WTC11 (cell line): ENCODE measurements at regions not wholly inside any gene's neighbourhood (a gene's known extent, or its start where the extent isn't known, plus 50 kb on each side); places are given as distances from the start of the nearest gene placed in this dataset.

ENCODE experiments used
- ATAC-seq: fragments of 200-7000 bp; cut with Tn5 transposase; 2 replicates; pipeline ENCODE4 v1.10.0; 2021; ENCODE audit warnings: mild to moderate bottlenecking, moderate library complexity
- CTCF ChIA-PET: fragments of 300-600 bp; sonication (Branson Sonifier 250); formaldehyde crosslinking; loops from one replicate; lab custom pipeline; 2021; ENCODE audit warnings: antibody characterized with exemption; lab: Charles Lee
- POLR2A ChIA-PET: fragments of 350-600 bp; sonication (Branson Sonifier 250); formaldehyde crosslinking; loops from one replicate; lab custom pipeline; 2021; ENCODE audit warnings: antibody characterized with exemption; lab: Charles Lee
- DNase-seq: peaks from one replicate; pipeline ENCODE4 v3.0.0; 2021; ENCODE audit warnings: low spot score
- H3K27ac Mint-ChIP-seq: 2 replicates; pipeline ENCODE4 v1.8.0; 2021; ENCODE audit warnings: mixed read lengths
- H3K27me3 Mint-ChIP-seq: 2 replicates; pipeline ENCODE4 v1.8.0; 2021; ENCODE audit warnings: low read depth, mild to moderate bottlenecking, moderate library complexity, mixed read lengths
- H3K36me3 Mint-ChIP-seq: 2 replicates; pipeline ENCODE4 v1.8.0; 2021; ENCODE audit warnings: mixed read lengths
- H3K4me1 Mint-ChIP-seq: 2 replicates; pipeline ENCODE4 v1.8.0; 2022; ENCODE audit warnings: mixed read lengths
- H3K4me3 Mint-ChIP-seq: 2 replicates; pipeline ENCODE4 v1.8.0; 2021; ENCODE audit warnings: mild to moderate bottlenecking, moderate library complexity, mixed read lengths
- H3K9me3 Mint-ChIP-seq: 2 replicates; pipeline ENCODE4 v1.8.0; 2021; ENCODE audit warnings: mixed read lengths
- ARID4B ChIP-seq: sonication (generic); formaldehyde crosslinking; IDR thresholded peaks from 2 replicates; pipeline ENCODE4 v1.8.0; 2023; ENCODE audit warnings: missing genetic modification reagents, mild to moderate bottlenecking, borderline replicate concordance
- EMX1 ChIP-seq: fragments of 250-450 bp; sonication (Bioruptor Pico); IDR thresholded peaks from 2 replicates; pipeline ENCODE4 v1.8.0; 2021; ENCODE audit warnings: mild to moderate bottlenecking
- FOXK1 ChIP-seq: sonication (generic); formaldehyde crosslinking; IDR thresholded peaks from 2 replicates; pipeline ENCODE4 v1.8.0; 2022; ENCODE audit warnings: mild to moderate bottlenecking, moderate library complexity, missing genetic modification reagents
- IRF2 ChIP-seq: sonication (generic); formaldehyde crosslinking; IDR thresholded peaks from 2 replicates; pipeline ENCODE4 v1.8.0; 2022; ENCODE audit warnings: low read depth, missing genetic modification reagents, borderline replicate concordance
- JAZF1 ChIP-seq: fragments of 250-450 bp; sonication (Bioruptor Pico); IDR thresholded peaks from 2 replicates; pipeline ENCODE4 v1.9.0; 2021; ENCODE audit warnings: moderate library complexity, mild to moderate bottlenecking, inconsistent platforms
- JUN ChIP-seq: sonication (generic); formaldehyde crosslinking; IDR thresholded peaks from 2 replicates; pipeline ENCODE4 v1.8.0; 2023; ENCODE audit warnings: mild to moderate bottlenecking, missing genetic modification reagents
- NFYB ChIP-seq: sonication (generic); formaldehyde crosslinking; conservative IDR thresholded peaks from 2 replicates; pipeline ENCODE4 v1.8.0; 2022; ENCODE audit warnings: low read depth, missing genetic modification reagents
- NR2C2 ChIP-seq: sonication (generic); formaldehyde crosslinking; IDR thresholded peaks from 2 replicates; pipeline ENCODE4 v1.8.0; 2022; ENCODE audit warnings: mild to moderate bottlenecking, missing genetic modification reagents
- ZBTB43 ChIP-seq: sonication (generic); formaldehyde crosslinking; IDR thresholded peaks from 2 replicates; pipeline ENCODE4 v1.8.1; 2023; ENCODE audit warnings: mild to moderate bottlenecking, missing genetic modification reagents
- ZNF232 ChIP-seq: sonication (generic); formaldehyde crosslinking; IDR thresholded peaks from 2 replicates; pipeline ENCODE4 v1.8.0; 2022; ENCODE audit warnings: mild to moderate bottlenecking, missing genetic modification reagents
- ZNF263 ChIP-seq: sonication (generic); formaldehyde crosslinking; IDR thresholded peaks from 2 replicates; pipeline ENCODE4 v1.8.1; 2022; ENCODE audit warnings: low read depth, mild to moderate bottlenecking, moderate library complexity, missing genetic modification reagents
- ZNF425 ChIP-seq: fragments of 250-450 bp; sonication (Bioruptor Pico); conservative IDR thresholded peaks from 2 replicates; pipeline ENCODE4 v1.9.0; 2021; ENCODE audit warnings: mild to moderate bottlenecking
- TF ChIP-seq, protein P1 (sequence below): sonication (generic); formaldehyde crosslinking; IDR thresholded peaks from 2 replicates; pipeline ENCODE4 v1.8.0; 2022; ENCODE audit warnings: mild to moderate bottlenecking, missing genetic modification reagents
- TF ChIP-seq, protein P2 (sequence below): sonication (generic); formaldehyde crosslinking; IDR thresholded peaks from 2 replicates; pipeline ENCODE4 v1.8.0; 2022; ENCODE audit warnings: mild to moderate bottlenecking, missing genetic modification reagents
- TF ChIP-seq, protein P3 (sequence below): sonication (generic); formaldehyde crosslinking; IDR thresholded peaks from 2 replicates; pipeline ENCODE4 v1.8.1; 2023; ENCODE audit warnings: mild to moderate bottlenecking, missing genetic modification reagents
- TF ChIP-seq, protein P4 (sequence below): fragments of 250-450 bp; sonication (Bioruptor Pico); IDR thresholded peaks from 2 replicates; pipeline ENCODE4 v1.9.0; 2021; ENCODE audit warnings: moderate library complexity, mild to moderate bottlenecking, inconsistent platforms, borderline replicate concordance
- TF ChIP-seq, protein P5 (sequence below): sonication (generic); formaldehyde crosslinking; conservative IDR thresholded peaks from 2 replicates; pipeline ENCODE4 v1.8.1; 2023; ENCODE audit warnings: mild to moderate bottlenecking, low read depth, missing genetic modification reagents, moderate library complexity

DNA sequence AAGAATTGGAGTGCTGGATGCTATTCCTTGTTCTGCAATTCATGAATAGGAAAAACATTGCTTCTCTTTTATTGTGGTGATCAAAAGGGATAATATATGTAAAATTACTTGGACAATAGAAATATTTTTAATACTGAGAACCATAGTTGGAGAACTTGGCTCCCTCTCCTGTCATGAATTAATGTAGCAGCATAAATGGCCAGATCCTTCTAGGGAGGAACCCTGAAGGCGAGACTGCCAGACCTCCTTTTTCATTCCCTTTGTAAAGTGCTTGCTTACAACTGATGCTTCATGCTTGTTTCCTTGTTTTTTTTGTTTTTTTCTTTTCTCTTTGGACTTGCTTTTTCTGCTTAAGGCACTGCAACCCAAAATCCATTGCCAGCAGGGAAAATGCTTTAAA is 233.6 kb downstream of the SH2D4B start (continued):
- TF ChIP-seq, protein P1, sequence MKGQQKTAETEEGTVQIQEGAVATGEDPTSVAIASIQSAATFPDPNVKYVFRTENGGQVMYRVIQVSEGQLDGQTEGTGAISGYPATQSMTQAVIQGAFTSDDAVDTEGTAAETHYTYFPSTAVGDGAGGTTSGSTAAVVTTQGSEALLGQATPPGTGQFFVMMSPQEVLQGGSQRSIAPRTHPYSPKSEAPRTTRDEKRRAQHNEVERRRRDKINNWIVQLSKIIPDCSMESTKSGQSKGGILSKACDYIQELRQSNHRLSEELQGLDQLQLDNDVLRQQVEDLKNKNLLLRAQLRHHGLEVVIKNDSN (CRISPR knock-in tag), result no peak
- TF ChIP-seq, protein P2, sequence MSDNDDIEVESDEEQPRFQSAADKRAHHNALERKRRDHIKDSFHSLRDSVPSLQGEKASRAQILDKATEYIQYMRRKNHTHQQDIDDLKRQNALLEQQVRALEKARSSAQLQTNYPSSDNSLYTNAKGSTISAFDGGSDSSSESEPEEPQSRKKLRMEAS (CRISPR knock-in tag), result no peak
- no peak for TF ChIP-seq ZNF263 (CRISPR knock-in tag)

DNA sequence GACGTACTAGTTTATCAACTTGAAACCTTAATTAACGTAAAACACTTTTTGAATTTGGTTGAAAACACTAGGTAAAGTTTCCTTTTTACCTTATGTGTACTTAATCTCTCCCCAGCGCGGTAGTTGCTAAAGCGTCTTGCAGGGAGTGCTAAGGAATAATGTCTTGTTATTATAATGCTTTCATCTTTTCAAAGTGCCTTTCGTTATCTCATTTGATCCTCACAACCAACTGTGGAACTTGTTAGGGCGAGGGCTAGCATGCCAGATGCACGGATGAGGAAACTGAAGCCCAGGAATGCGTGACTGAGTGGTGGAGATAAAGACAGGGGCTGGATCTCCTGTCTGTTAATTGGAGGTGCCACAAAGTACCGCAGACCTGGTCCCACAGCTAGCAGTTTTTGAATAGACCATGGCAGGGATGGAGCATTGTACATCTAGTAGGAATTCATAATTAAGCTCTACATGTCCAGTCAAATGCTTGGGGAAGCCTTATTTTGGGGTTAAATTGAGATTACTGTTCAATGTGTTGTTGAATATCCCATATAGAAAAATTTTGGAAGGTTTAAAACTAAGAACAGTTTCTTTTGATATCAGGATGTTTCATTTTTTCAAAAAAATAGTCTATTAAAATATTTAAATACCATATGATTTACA is 234.3 kb downstream of the SH2D4B start:
- Mint-ChIP-seq H3K27ac (no peak overlapping the region), H3K36me3 (no peaks in the 10 kb centered on the region), H3K9me3 (no peaks in the 10 kb centered on the region), H3K4me3 (no peak overlapping the region), H3K27me3 (no peaks in the 10 kb centered on the region), H3K4me1 (peaks cover 17% of the 10 kb centered on the region)
- DNase-seq (no peak), ATAC-seq (no peak; the same call in 1 of the 2 replicates)
- ChIA-PET CTCF (no interaction called here), POLR2A (no interaction called here)
- TF ChIP-seq NFYB (CRISPR knock-in tag), result no peak
- TF ChIP-seq ZNF232 (CRISPR knock-in tag), result no peak
- TF ChIP-seq EMX1 (CRISPR knock-in tag), result no peak
- TF ChIP-seq FOXK1 (CRISPR knock-in tag), result no peak
- TF ChIP-seq, protein P3, sequence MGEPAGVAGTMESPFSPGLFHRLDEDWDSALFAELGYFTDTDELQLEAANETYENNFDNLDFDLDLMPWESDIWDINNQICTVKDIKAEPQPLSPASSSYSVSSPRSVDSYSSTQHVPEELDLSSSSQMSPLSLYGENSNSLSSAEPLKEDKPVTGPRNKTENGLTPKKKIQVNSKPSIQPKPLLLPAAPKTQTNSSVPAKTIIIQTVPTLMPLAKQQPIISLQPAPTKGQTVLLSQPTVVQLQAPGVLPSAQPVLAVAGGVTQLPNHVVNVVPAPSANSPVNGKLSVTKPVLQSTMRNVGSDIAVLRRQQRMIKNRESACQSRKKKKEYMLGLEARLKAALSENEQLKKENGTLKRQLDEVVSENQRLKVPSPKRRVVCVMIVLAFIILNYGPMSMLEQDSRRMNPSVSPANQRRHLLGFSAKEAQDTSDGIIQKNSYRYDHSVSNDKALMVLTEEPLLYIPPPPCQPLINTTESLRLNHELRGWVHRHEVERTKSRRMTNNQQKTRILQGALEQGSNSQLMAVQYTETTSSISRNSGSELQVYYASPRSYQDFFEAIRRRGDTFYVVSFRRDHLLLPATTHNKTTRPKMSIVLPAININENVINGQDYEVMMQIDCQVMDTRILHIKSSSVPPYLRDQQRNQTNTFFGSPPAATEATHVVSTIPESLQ (CRISPR knock-in tag), result no peak
- TF ChIP-seq JAZF1 (CRISPR knock-in tag), result no peak
- TF ChIP-seq, all 79 proteins: peak for 0

- Mint-ChIP-seq H3K4me1 (peaks cover 17% of the 10 kb centered on the region), H3K4me3 (no peak overlapping the region), H3K9me3 (no peaks in the 10 kb centered on the region), H3K36me3 (no peaks in the 10 kb centered on the region)
- POLR2A ChIA-PET, result no interaction called here
- CTCF ChIA-PET, result no interaction called here
- DNase-seq (no peak), ATAC-seq (no peak)
- TF ChIP-seq ZBTB43 (CRISPR knock-in tag) (no peak), NR2C2 (no peak), ARID4B (CRISPR knock-in tag) (no peak), IRF2 (CRISPR knock-in tag) (no peak), JUN (CRISPR knock-in tag) (no peak), ZNF425 (CRISPR knock-in tag) (no peak)
- TF ChIP-seq, protein P4, sequence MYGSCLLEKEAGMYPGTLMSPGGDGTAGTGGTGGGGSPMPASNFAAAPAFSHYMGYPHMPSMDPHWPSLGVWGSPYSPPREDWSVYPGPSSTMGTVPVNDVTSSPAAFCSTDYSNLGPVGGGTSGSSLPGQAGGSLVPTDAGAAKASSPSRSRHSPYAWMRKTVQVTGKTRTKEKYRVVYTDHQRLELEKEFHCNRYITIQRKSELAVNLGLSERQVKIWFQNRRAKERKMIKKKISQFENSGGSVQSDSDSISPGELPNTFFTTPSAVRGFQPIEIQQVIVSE, result no peak
- TF ChIP-seq, protein P5, sequence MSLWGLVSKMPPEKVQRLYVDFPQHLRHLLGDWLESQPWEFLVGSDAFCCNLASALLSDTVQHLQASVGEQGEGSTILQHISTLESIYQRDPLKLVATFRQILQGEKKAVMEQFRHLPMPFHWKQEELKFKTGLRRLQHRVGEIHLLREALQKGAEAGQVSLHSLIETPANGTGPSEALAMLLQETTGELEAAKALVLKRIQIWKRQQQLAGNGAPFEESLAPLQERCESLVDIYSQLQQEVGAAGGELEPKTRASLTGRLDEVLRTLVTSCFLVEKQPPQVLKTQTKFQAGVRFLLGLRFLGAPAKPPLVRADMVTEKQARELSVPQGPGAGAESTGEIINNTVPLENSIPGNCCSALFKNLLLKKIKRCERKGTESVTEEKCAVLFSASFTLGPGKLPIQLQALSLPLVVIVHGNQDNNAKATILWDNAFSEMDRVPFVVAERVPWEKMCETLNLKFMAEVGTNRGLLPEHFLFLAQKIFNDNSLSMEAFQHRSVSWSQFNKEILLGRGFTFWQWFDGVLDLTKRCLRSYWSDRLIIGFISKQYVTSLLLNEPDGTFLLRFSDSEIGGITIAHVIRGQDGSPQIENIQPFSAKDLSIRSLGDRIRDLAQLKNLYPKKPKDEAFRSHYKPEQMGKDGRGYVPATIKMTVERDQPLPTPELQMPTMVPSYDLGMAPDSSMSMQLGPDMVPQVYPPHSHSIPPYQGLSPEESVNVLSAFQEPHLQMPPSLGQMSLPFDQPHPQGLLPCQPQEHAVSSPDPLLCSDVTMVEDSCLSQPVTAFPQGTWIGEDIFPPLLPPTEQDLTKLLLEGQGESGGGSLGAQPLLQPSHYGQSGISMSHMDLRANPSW, result no peak
- TF ChIP-seq, all 79 proteins: peak for 0
- H3K27me3 Mint-ChIP-seq, result no peaks in the 10 kb centered on the region
- no peak overlapping the region for H3K27ac Mint-ChIP-seq
Measured at GRCh38 chr10:80772596-80772995, 234.9 kb downstream of the SH2D4B start.
